Transverse colon (tissue), 4 donors: ENCODE measurements at regions not wholly inside any gene's neighbourhood (a gene's known extent, or its start where the extent isn't known, plus 50 kb on each side); places are given as distances from the start of the nearest gene placed in this dataset.

Experiments
- CTCF ChIP-seq, 5 experiments: fragments of 200-600 bp in 3 of 5; fragments of 450-650 bp in 2 of 5; sonication (generic) in 3 of 5; IDR thresholded peaks; 1 replicate in 2 of 5; 2 replicates in 3 of 5; pipeline ENCODE4 v1.5.1; 2016 to 2017; ENCODE audit warnings: antibody characterized with exemption in 5 of 5, inconsistent platforms in 3 of 5, mild to moderate bottlenecking in 2 of 5, moderate library complexity in 1 of 5
- EP300 ChIP-seq: sonication (generic); formaldehyde crosslinking; IDR thresholded peaks from one replicate; pipeline ENCODE4 v1.6.1; 2017; ENCODE audit warnings: antibody characterized with exemption, low read depth
- POLR2A ChIP-seq: fragments of 450-650 bp; IDR thresholded peaks from one replicate; pipeline ENCODE4 v1.6.1; 2016; ENCODE audit warnings: antibody characterized with exemption, mild to moderate bottlenecking, moderate library complexity
- POLR2AphosphoS5 ChIP-seq, 3 donors: sonication (generic); formaldehyde crosslinking; IDR thresholded peaks; one replicate each; pipeline ENCODE4 v1.6.1; 2016; ENCODE audit warnings: antibody characterized with exemption in 3 of 3

GRCh38 chr11:8785998-8786397 is 103.4 kb downstream of the RPL27A start:
- no peak for TF ChIP-seq POLR2AphosphoS5 (IDR thresholded peaks at IDR 0.05)
- TF ChIP-seq CTCF (IDR thresholded peaks at IDR 0.05), result no peak
- no peak for TF ChIP-seq POLR2A
- TF ChIP-seq EP300, result no peak
